ENCODE measurements at regions not wholly inside any gene's neighbourhood (a gene's known extent, or its start where the extent isn't known, plus 50 kb on each side); places are given as distances from the start of the nearest gene placed in this dataset.

DNA sequence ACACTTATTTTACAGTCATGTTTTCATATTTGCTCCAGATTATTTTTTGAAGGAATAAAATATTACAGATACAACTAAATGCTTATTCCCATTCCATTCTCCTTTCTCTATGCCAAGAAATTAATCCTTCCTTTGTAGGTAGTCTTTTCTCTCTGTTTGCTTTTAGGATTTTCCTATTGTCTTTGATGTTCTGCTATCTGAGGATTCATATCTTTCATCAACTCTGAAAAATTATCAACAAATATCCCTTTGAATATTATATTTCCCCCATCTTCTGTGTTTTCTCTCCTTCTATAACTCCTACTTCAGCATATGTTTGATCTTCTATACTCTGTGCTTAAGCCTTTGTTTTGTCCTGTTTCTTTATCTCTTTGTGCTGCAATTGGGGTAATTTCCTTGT lies 260.4 kb upstream of the RBMS1 start:
- TF ChIP-seq CTCF (IDR thresholded peaks at IDR 0.05): no peak

DNA sequence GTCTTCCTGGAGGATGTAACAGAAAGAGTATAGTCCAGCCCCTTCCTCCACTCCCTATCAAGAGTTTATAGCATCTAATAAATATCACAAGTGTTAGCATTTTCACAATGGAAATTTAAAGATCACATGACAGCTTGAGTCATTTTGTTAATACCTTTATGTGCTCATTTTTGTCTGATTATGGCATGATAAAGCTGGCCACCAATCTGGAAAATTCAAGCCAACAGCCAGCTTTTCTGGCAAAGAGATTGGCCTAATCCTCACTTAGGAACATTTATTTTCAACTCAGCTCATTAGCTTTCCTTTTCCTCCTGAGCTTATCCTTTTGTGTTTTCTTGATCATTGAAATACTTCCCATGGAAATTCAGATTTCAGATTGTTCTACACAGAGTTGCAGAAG lies 262.9 kb upstream of the RBMS1 start:
- TF ChIP-seq CTCF (IDR thresholded peaks at IDR 0.05): no peak

DNA sequence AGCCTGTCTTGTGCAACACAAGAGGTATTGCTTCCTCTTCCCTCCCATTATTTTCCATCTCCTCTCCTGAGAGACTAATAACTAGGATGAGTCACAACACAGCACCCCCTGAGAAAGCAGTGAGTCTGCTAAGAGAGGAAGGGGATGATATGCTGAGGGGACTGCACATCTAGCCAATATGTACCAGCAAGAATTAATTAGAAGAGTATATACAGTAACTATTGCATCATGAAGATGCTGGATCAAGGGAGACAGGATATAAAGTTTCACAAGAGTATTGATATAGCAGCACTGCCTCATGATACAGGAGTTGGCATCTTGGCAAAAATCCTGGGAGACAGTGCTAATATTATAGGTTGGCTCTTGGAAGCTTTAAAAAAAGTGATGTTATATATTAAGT lies 289.9 kb upstream of the RBMS1 start:
- no peak for TF ChIP-seq CTCF (IDR thresholded peaks at IDR 0.05)

DNA sequence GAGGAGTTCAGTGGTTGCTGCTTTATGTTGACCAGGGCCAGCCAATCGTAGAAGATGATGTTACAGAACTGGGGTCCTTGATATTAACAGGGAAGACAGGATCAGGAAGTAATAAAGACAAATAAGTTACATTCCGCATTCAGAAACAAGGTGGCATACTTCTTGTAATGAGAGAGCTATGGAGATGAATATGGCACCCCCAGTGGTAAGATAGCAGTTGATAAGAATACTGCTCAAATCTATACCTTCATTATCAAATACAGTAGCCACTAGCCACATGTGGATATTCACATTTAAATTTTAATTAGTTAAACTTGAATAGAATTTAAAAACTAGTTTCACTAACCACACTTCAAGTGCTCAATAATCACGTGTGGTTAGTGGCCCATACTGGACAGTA lies 290.4 kb upstream of the RBMS1 start:
- TF ChIP-seq CTCF (IDR thresholded peaks at IDR 0.05): no peak

- TF ChIP-seq CTCF (IDR thresholded peaks at IDR 0.05): no peak
These were observed 297.1 kb upstream of the RBMS1 start for GRCh38 chr2:160790738-160791137.

- TF ChIP-seq CTCF (IDR thresholded peaks at IDR 0.05): no peak
These were observed 298.3 kb upstream of the RBMS1 start for GRCh38 chr2:160791884-160792283.

DNA sequence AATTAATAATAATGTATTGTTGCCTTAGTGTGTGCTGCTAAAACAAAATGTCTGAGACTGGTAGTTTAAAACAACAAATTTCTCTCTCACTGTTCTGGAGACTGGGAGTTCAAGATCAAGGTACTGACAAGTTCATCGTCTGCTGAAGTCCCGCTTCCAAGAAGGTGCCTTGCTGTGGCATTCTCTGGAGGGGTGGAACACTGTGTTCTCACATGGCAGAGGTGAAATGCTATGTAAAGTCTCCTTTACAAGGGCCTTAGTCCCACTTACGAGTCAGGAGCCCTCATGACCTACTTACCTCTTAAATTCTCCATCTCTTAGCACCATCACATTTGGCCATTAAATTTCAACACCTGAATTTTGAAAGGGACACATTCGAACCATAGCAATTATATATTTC lies 299.2 kb upstream of the RBMS1 start:
- no peak for TF ChIP-seq CTCF (IDR thresholded peaks at IDR 0.05)

GRCh38 chr2:160794926-160795325 lies 301.3 kb upstream of the RBMS1 start:
- no peak for TF ChIP-seq CTCF (IDR thresholded peaks at IDR 0.05)

Data from LNCAP (cell line).